NCI-H146 treated with DMSO at 0.1 percent for 48 hours (cell line): ENCODE measurements at regions not wholly inside any gene's neighbourhood (a gene's known extent, or its start where the extent isn't known, plus 50 kb on each side); places are given as distances from the start of the nearest gene placed in this dataset.
A peak's percentile ranks its signal among the peaks of the same experiment; 100 is the strongest.
"Not testable (repeated sequence)": the region's sequence is repeated elsewhere in the genome, so short reads cannot be mapped to it uniquely, and the experiment has no call there.

ENCODE experiments used
- DNase-seq: peaks from one replicate; lab custom pipeline; 2025; ENCODE audit not compliant: unreplicated experiment; lab: John Stamatoyannopoulos, UW

- no peak for DNase-seq
Measured at GRCh38 chr17:64773386-64773835, 111.3 kb upstream of the SMURF2 start.

GRCh38 chr17:64772845-64773299 is 110.8 kb upstream of the SMURF2 start:
- DNase-seq, result no peak

- no peak for DNase-seq
Measured at GRCh38 chr17:64771980-64772844, 110.1 kb upstream of the SMURF2 start.

- DNase-seq, result no peak
Measured at GRCh38 chr17:64769712-64770111, 107.6 kb upstream of the SMURF2 start.

- no peak for DNase-seq
Measured at GRCh38 chr17:64767269-64767997, 105.3 kb upstream of the SMURF2 start.

- DNase-seq, result no peak
Measured at GRCh38 chr17:64765191-64765889, 103.2 kb upstream of the SMURF2 start.

- no peak for DNase-seq
Measured at GRCh38 chr17:64750891-64751677, 89.0 kb upstream of the SMURF2 start.

- DNase-seq, result no peak
Measured at GRCh38 chr17:64750478-64750877, 88.4 kb upstream of the SMURF2 start.

- no peak for DNase-seq
Measured at GRCh38 chr17:64749306-64749705, 87.2 kb upstream of the SMURF2 start.

GRCh38 chr17:64747938-64748540 is 85.9 kb upstream of the SMURF2 start:
- no peak for DNase-seq

- DNase-seq, result no peak
Measured at GRCh38 chr17:64742326-64742725, 80.2 kb upstream of the SMURF2 start.

GRCh38 chr17:64741916-64742315 is 79.8 kb upstream of the SMURF2 start:
- not testable (repeated sequence) for DNase-seq

GRCh38 chr17:64741038-64741641 is 79.0 kb upstream of the SMURF2 start:
- DNase-seq, result no peak

- DNase-seq, result no peak
Measured at GRCh38 chr17:64739316-64740058, 77.4 kb upstream of the SMURF2 start.

- DNase-seq, result peak; percentile 2
Measured at GRCh38 chr17:64736804-64737492, 74.8 kb upstream of the SMURF2 start.

- no peak for DNase-seq
Measured at GRCh38 chr17:64732336-64733006, 70.4 kb upstream of the SMURF2 start.

- not testable (repeated sequence) for DNase-seq
Measured at GRCh38 chr17:64730023-64730422, 67.9 kb upstream of the SMURF2 start.

- no peak for DNase-seq
Measured at GRCh38 chr17:64729201-64729600, 67.1 kb upstream of the SMURF2 start.
